SK-N-SH treated with all-trans-retinoic acid at 6 μM for 48 hours (cell line): ENCODE measurements at regions not wholly inside any gene's neighbourhood (a gene's known extent, or its start where the extent isn't known, plus 50 kb on each side); places are given as distances from the start of the nearest gene placed in this dataset.

ENCODE experiments used
- ATAC-seq: fragments of 200-7000 bp; cut with Tn5 transposase; 3 replicates; pipeline ENCODE4 v1.9.1; 2020; ENCODE audit warnings: mild to moderate bottlenecking, moderate library complexity
- ARNTL ChIP-seq: fragments of 450-650 bp; formaldehyde crosslinking; IDR thresholded peaks from 2 replicates; pipeline ENCODE4 v1.5.0; 2020; ENCODE audit warnings: low read depth, mild to moderate bottlenecking, moderate library complexity, borderline replicate concordance
- BACH2 ChIP-seq: fragments of 250-450 bp; sonication (Bioruptor Pico); IDR thresholded peaks from 2 replicates; pipeline ENCODE4 v1.9.0; 2021; ENCODE audit warnings: mild to moderate bottlenecking, borderline replicate concordance
- CSDC2 ChIP-seq: fragments of 250-450 bp; sonication (Bioruptor Pico); IDR thresholded peaks from 2 replicates; pipeline ENCODE4 v1.5.0; 2020; ENCODE audit warnings: mild to moderate bottlenecking, moderate library complexity
- ESRRG ChIP-seq: fragments of 250-450 bp; sonication (Bioruptor Pico); IDR thresholded peaks from 2 replicates; pipeline ENCODE4 v1.6.1; 2021; ENCODE audit warnings: mild to moderate bottlenecking
- GLIS3 ChIP-seq: fragments of 250-450 bp; sonication (Bioruptor Pico); IDR thresholded peaks from 2 replicates; pipeline ENCODE4 v1.5.0; 2020; ENCODE audit warnings: mild to moderate bottlenecking, moderate library complexity
- ISL1 ChIP-seq: fragments of 250-450 bp; sonication (Bioruptor Pico); IDR thresholded peaks from 2 replicates; pipeline ENCODE4 v2.1.2; 2022; ENCODE audit warnings: mild to moderate bottlenecking, moderate library complexity
- PPARA ChIP-seq: fragments of 250-450 bp; sonication (Bioruptor Pico); IDR thresholded peaks from 2 replicates; pipeline ENCODE4 v1.5.0; 2020; ENCODE audit warnings: mild to moderate bottlenecking, borderline replicate concordance
- RARB ChIP-seq: fragments of 250-450 bp; sonication (Bioruptor Pico); IDR thresholded peaks from 2 replicates; pipeline ENCODE4 v1.8.0; 2021; ENCODE audit warnings: mild to moderate bottlenecking, moderate library complexity
- SNAI2 ChIP-seq: fragments of 250-450 bp; sonication (Bioruptor Pico); IDR thresholded peaks from 2 replicates; pipeline ENCODE4 v1.5.0; 2020; ENCODE audit warnings: mild to moderate bottlenecking, moderate library complexity
- TCF4 ChIP-seq: fragments of 250-450 bp; sonication (Bioruptor Pico); IDR thresholded peaks from 2 replicates; pipeline ENCODE4 v1.8.0; 2021; ENCODE audit warnings: mild to moderate bottlenecking, moderate library complexity, borderline replicate concordance
- TOX ChIP-seq: fragments of 250-450 bp; sonication (Bioruptor Pico); IDR thresholded peaks from 2 replicates; pipeline ENCODE4 v1.8.0; 2021; ENCODE audit warnings: mild to moderate bottlenecking, moderate library complexity, borderline replicate concordance
- ZC3H10 ChIP-seq: fragments of 250-450 bp; sonication (Bioruptor Pico); IDR thresholded peaks from 2 replicates; pipeline ENCODE4 v1.5.1; 2021; ENCODE audit warnings: mild to moderate bottlenecking, moderate library complexity
- ZFP3 ChIP-seq: fragments of 250-450 bp; sonication (Bioruptor Pico); IDR thresholded peaks from 2 replicates; pipeline ENCODE4 v1.5.0; 2020; ENCODE audit warnings: mild to moderate bottlenecking, moderate library complexity
- ZFP30 ChIP-seq: fragments of 450-650 bp; formaldehyde crosslinking; IDR thresholded peaks from 2 replicates; pipeline ENCODE4 v1.5.0; 2022; ENCODE audit warnings: mild to moderate bottlenecking, moderate library complexity
- ZNF565 ChIP-seq: fragments of 450-650 bp; formaldehyde crosslinking; conservative IDR thresholded peaks from 2 replicates; pipeline ENCODE4 v1.5.0; 2020; ENCODE audit warnings: low read depth, mild to moderate bottlenecking, moderate library complexity
- ZNF70 ChIP-seq: fragments of 450-650 bp; formaldehyde crosslinking; IDR thresholded peaks from 2 replicates; pipeline ENCODE4 v1.5.0; 2020; ENCODE audit warnings: mild to moderate bottlenecking, moderate library complexity
- ZNF8 ChIP-seq: fragments of 450-650 bp; formaldehyde crosslinking; IDR thresholded peaks from 2 replicates; pipeline ENCODE4 v1.5.0; 2020; ENCODE audit warnings: mild to moderate bottlenecking, moderate library complexity
- TF ChIP-seq, protein P1 (sequence below): fragments of 250-450 bp; sonication (Bioruptor Pico); IDR thresholded peaks from 2 replicates; pipeline ENCODE4 v1.5.0; 2020; ENCODE audit warnings: mild to moderate bottlenecking, moderate library complexity
- TF ChIP-seq, protein P2 (sequence below): fragments of 250-450 bp; sonication (Bioruptor Pico); IDR thresholded peaks from 2 replicates; pipeline ENCODE4 v1.5.1; 2021; ENCODE audit warnings: mild to moderate bottlenecking, moderate library complexity
- TF ChIP-seq, protein P3 (sequence below): fragments of 250-450 bp; sonication (Bioruptor Pico); IDR thresholded peaks from 2 replicates; pipeline ENCODE4 v1.8.0; 2021; ENCODE audit warnings: low read depth, mild to moderate bottlenecking, moderate library complexity, borderline replicate concordance
- TF ChIP-seq, protein P4 (sequence below): fragments of 250-450 bp; sonication (Bioruptor Pico); IDR thresholded peaks from 2 replicates; pipeline ENCODE4 v1.8.0; 2020; ENCODE audit warnings: mild to moderate bottlenecking, moderate library complexity, borderline replicate concordance

DNA sequence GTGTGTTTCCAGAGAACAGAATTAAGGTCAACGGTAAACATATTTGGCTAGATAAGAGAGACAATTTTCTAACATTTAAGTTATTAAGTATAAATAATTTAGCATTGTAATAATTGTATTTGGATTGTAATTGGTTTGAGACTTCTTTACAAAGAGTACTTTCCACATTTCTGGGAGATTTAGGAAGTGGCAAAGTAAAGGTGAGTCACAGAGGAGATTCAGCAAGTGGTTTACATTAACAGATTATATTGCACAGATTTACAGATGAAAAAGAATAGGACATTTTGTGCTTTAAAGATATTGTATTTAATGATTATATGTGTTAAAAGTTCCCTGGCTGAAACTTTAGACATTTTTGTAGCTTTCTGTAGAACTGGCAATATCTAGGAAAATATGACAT is 584.4 kb upstream of the AADAT start:
- TF ChIP-seq, protein P1, sequence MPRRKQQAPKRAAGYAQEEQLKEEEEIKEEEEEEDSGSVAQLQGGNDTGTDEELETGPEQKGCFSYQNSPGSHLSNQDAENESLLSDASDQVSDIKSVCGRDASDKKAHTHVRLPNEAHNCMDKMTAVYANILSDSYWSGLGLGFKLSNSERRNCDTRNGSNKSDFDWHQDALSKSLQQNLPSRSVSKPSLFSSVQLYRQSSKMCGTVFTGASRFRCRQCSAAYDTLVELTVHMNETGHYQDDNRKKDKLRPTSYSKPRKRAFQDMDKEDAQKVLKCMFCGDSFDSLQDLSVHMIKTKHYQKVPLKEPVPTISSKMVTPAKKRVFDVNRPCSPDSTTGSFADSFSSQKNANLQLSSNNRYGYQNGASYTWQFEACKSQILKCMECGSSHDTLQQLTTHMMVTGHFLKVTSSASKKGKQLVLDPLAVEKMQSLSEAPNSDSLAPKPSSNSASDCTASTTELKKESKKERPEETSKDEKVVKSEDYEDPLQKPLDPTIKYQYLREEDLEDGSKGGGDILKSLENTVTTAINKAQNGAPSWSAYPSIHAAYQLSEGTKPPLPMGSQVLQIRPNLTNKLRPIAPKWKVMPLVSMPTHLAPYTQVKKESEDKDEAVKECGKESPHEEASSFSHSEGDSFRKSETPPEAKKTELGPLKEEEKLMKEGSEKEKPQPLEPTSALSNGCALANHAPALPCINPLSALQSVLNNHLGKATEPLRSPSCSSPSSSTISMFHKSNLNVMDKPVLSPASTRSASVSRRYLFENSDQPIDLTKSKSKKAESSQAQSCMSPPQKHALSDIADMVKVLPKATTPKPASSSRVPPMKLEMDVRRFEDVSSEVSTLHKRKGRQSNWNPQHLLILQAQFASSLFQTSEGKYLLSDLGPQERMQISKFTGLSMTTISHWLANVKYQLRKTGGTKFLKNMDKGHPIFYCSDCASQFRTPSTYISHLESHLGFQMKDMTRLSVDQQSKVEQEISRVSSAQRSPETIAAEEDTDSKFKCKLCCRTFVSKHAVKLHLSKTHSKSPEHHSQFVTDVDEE, result no peak
- TF ChIP-seq RARB (CRISPR knock-in tag) (no peak), ZC3H10 (no peak), PPARA (CRISPR knock-in tag) (no peak), TCF4 (no peak), ESRRG (no peak), ZNF565 (CRISPR knock-in tag) (no peak), ISL1 (no peak), ARNTL (CRISPR knock-in tag) (no peak), ZFP3 (CRISPR knock-in tag) (no peak), SNAI2 (CRISPR knock-in tag) (no peak), TOX (CRISPR knock-in tag) (no peak), GLIS3 (no peak), ZNF70 (no peak), CSDC2 (no peak), ZFP30 (CRISPR knock-in tag) (no peak), ZNF8 (CRISPR knock-in tag) (no peak)
- TF ChIP-seq, protein P2, sequence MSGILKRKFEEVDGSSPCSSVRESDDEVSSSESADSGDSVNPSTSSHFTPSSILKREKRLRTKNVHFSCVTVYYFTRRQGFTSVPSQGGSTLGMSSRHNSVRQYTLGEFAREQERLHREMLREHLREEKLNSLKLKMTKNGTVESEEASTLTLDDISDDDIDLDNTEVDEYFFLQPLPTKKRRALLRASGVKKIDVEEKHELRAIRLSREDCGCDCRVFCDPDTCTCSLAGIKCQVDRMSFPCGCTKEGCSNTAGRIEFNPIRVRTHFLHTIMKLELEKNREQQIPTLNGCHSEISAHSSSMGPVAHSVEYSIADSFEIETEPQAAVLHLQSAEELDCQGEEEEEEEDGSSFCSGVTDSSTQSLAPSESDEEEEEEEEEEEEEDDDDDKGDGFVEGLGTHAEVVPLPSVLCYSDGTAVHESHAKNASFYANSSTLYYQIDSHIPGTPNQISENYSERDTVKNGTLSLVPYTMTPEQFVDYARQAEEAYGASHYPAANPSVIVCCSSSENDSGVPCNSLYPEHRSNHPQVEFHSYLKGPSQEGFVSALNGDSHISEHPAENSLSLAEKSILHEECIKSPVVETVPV (CRISPR knock-in tag), result no peak
- no peak for ATAC-seq

DNA sequence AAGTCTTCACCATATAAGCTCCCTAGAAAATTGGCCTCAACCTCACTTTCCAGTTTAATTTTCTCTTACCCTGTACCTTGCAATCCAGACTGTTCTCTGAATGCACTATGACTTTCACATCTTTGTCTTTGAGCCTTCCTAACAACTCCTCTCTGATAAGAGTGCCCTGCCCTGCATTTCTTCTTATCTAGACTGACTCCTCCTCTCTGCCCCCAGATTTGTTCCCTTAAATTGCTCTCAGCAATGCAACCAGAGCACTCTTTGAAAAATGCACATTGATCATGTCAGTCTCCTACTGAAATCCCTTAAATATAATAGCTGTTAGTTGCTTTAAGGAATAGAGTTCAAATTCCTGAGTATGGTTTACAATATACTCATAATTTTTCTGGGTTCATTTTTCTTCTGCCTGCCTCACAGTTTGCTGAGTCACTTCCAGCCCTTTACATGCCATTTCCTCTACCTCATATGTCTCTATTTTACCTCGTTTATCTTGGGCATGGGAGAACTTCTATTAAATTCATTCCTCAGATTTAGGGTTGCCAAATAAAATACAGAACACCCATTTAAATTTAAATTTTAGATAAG is 582.7 kb upstream of the AADAT start:
- peak; percentile 89 for ATAC-seq
- TF ChIP-seq ESRRG (no peak), GLIS3 (no peak), TCF4 (no peak), ISL1 (peak; percentile 84), ZNF70 (no peak)
- TF ChIP-seq, all 23 proteins: peak for 1

DNA sequence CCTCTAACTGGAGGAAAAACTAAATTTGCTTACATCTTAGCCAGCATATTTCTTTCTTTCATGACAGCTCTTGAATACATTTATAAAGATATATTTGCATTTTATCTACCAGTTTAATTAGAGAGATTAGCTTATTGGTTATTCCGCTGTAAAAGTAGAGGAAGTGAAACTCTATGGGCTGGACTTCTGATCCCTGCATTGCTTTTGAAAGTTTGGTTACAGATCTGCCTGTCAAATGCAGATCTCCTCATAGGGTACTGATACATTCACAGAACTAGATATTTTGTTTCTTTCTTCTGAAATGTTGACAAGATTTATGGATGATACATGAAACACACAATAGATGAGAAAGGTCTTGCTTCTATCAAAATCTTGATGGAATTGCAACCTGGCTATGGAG is 581.4 kb upstream of the AADAT start:
- ATAC-seq, result no peak
- no peak for TF ChIP-seq SNAI2 (CRISPR knock-in tag)
- TF ChIP-seq PPARA (CRISPR knock-in tag), result no peak
- no peak for TF ChIP-seq TOX (CRISPR knock-in tag)
- no peak for TF ChIP-seq ARNTL (CRISPR knock-in tag)
- TF ChIP-seq, all 23 proteins: peak for 0

DNA sequence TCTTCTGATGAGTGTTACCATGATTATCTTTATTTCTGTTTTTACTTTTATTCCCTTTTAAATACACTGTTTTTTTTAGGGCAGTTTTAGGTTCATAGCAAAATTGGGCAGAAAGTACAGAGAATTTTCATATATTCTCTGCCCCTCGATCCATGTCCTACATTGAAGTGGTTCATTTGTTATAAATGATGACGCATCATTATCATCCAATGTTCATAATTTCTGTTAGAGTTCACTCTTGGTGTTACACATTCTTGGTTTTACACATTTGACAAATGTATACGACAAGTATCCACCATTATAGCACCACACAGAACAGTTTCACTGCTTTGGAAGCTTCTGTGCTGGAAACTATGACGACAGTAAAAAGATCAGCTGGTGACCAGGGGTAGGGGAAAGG is 578.1 kb upstream of the AADAT start:
- TF ChIP-seq, protein P3, sequence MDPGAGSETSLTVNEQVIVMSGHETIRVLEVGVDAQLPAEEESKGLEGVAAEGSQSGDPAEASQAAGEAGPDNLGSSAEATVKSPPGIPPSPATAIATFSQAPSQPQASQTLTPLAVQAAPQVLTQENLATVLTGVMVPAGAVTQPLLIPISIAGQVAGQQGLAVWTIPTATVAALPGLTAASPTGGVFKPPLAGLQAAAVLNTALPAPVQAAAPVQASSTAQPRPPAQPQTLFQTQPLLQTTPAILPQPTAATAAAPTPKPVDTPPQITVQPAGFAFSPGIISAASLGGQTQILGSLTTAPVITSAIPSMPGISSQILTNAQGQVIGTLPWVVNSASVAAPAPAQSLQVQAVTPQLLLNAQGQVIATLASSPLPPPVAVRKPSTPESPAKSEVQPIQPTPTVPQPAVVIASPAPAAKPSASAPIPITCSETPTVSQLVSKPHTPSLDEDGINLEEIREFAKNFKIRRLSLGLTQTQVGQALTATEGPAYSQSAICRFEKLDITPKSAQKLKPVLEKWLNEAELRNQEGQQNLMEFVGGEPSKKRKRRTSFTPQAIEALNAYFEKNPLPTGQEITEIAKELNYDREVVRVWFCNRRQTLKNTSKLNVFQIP, result no peak
- no peak for TF ChIP-seq ZFP30 (CRISPR knock-in tag)
- no peak for TF ChIP-seq TOX (CRISPR knock-in tag)
- TF ChIP-seq ARNTL (CRISPR knock-in tag), result no peak
- TF ChIP-seq, protein P1, result no peak
- TF ChIP-seq ISL1, result no peak
- TF ChIP-seq ZC3H10, result no peak
- no peak for TF ChIP-seq BACH2 (CRISPR knock-in tag)
- no peak for TF ChIP-seq CSDC2
- TF ChIP-seq, protein P4, sequence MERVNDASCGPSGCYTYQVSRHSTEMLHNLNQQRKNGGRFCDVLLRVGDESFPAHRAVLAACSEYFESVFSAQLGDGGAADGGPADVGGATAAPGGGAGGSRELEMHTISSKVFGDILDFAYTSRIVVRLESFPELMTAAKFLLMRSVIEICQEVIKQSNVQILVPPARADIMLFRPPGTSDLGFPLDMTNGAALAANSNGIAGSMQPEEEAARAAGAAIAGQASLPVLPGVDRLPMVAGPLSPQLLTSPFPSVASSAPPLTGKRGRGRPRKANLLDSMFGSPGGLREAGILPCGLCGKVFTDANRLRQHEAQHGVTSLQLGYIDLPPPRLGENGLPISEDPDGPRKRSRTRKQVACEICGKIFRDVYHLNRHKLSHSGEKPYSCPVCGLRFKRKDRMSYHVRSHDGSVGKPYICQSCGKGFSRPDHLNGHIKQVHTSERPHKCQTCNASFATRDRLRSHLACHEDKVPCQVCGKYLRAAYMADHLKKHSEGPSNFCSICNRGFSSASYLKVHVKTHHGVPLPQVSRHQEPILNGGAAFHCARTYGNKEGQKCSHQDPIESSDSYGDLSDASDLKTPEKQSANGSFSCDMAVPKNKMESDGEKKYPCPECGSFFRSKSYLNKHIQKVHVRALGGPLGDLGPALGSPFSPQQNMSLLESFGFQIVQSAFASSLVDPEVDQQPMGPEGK (CRISPR knock-in tag), result no peak
- no peak for TF ChIP-seq GLIS3
- no peak for TF ChIP-seq ZNF70
- no peak for ATAC-seq
